Sigmoid colon (tissue), 6 donors: ENCODE measurements at regions not wholly inside any gene's neighbourhood (a gene's known extent, or its start where the extent isn't known, plus 50 kb on each side); places are given as distances from the start of the nearest gene placed in this dataset.

Source experiments
- DNase-seq: peaks from one replicate; pipeline ENCODE4 v3.0.0-alpha.2; 2019
- H3K27ac ChIP-seq, 4 donors: fragments of 200-600 bp; sonication (generic); one replicate each; pipeline ENCODE4 v1.5.1; 2016 to 2019; ENCODE audit warnings: mild to moderate bottlenecking in 1 of 4
- H3K27me3 ChIP-seq, 3 donors: fragments of 200-600 bp; sonication (generic); one replicate each; pipeline ENCODE4 v1.5.1; 2019; ENCODE audit warnings: mild to moderate bottlenecking in 1 of 3
- H3K36me3 ChIP-seq, 4 donors: fragments of 200-600 bp; sonication (generic); one replicate each; pipeline ENCODE4 v1.5.1; 2016 to 2019
- H3K4me1 ChIP-seq, 4 donors: fragments of 200-600 bp; sonication (generic); one replicate each; pipeline ENCODE4 v1.5.1; 2017 to 2019
- H3K4me3 ChIP-seq, 4 donors: fragments of 200-600 bp; sonication (generic); one replicate each; pipeline ENCODE4 v1.5.1; 2017 to 2019; ENCODE audit warnings: mild to moderate bottlenecking in 2 of 4, moderate library complexity in 1 of 4
- H3K9me3 ChIP-seq, 4 donors: fragments of 200-600 bp in 3 of 4; sonication (generic) in 3 of 4; one replicate each; pipeline versions ENCODE4 v1.5.1 to v1.6.1; 2013 to 2019
- EP300 ChIP-seq, 4 donors: sonication (generic); formaldehyde crosslinking; IDR thresholded peaks; one replicate each; pipeline ENCODE4 v1.6.1; 2017; ENCODE audit warnings: antibody characterized with exemption in 4 of 4
- POLR2A ChIP-seq, 2 donors: fragments of 450-650 bp; IDR thresholded peaks; one replicate each; pipeline ENCODE4 v1.6.1; 2016; ENCODE audit warnings: antibody characterized with exemption in 2 of 2, mild to moderate bottlenecking in 2 of 2, moderate library complexity in 2 of 2
- POLR2AphosphoS5 ChIP-seq, 4 donors: sonication (generic); formaldehyde crosslinking; IDR thresholded peaks; one replicate each; pipeline ENCODE4 v1.6.1; 2017; ENCODE audit warnings: antibody characterized with exemption in 4 of 4
- whole genome bisulfite sequencing, 2 donors: extraction: QIAGEN DNeasy Blood & Tissue Kit; methylation state at CpG; one replicate each; pipeline ENCODE4 v1.1.7; 2013; 5-methylcytosine and 5-hydroxymethylcytosine counted together
- intact Hi-C: fragments of 100-400 bp; cut with DNase I; formaldehyde crosslinking; loops from one replicate; pipeline ENCODE4 v1.15.1; 2023
- TF ChIP-seq, protein P1 (sequence below), 4 experiments: fragments of 450-650 bp in 3 of 4; fragments of 200-600 bp in 1 of 4; IDR thresholded peaks; one replicate each; pipeline ENCODE4 v1.5.1; 2016 to 2019; ENCODE audit warnings: antibody characterized with exemption in 4 of 4, mild to moderate bottlenecking in 3 of 4, moderate library complexity in 2 of 4
- donor health status: healthy with polysubstance abuse.
- donor health status: healthy.

DNA sequence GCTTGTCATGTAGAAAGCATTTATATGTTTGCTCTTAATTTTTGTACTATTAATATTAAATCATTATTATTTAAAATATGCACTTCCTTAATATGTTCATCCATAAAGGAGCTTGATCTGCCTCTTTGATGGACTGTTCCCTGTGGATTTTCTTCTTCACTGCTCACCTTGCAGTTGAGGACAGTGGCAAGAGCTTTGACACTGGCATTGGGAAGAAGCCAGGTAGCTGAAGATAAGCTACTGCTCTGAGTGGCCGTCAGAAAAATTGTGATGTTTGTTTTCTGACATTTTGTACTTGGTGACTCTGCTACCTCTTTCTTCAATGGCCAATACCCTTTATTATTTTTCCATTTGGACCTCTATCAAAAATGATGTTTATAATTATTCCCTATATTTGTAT is 349.4 kb upstream of the NOVA1 start:
- WGBS, 2 donors: 80 to 86% methylated on average over 1 of the region's 1 CpG
- TF ChIP-seq POLR2AphosphoS5 (IDR thresholded peaks at IDR 0.05): no peak
- TF ChIP-seq, protein P1, sequence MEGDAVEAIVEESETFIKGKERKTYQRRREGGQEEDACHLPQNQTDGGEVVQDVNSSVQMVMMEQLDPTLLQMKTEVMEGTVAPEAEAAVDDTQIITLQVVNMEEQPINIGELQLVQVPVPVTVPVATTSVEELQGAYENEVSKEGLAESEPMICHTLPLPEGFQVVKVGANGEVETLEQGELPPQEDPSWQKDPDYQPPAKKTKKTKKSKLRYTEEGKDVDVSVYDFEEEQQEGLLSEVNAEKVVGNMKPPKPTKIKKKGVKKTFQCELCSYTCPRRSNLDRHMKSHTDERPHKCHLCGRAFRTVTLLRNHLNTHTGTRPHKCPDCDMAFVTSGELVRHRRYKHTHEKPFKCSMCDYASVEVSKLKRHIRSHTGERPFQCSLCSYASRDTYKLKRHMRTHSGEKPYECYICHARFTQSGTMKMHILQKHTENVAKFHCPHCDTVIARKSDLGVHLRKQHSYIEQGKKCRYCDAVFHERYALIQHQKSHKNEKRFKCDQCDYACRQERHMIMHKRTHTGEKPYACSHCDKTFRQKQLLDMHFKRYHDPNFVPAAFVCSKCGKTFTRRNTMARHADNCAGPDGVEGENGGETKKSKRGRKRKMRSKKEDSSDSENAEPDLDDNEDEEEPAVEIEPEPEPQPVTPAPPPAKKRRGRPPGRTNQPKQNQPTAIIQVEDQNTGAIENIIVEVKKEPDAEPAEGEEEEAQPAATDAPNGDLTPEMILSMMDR (IDR thresholded peaks at IDR 0.05): no peak
- TF ChIP-seq POLR2A (IDR thresholded peaks at IDR 0.05): no peak
- TF ChIP-seq EP300 (IDR thresholded peaks at IDR 0.05): no peak
- Histone ChIP-seq H3K4me1 (no peaks in the 10 kb centered on the region), H3K27me3 (no peaks in the 10 kb centered on the region), H3K9me3 (no peaks in the 10 kb centered on the region), H3K4me3 (no peak overlapping the region), H3K36me3 (no peaks in the 10 kb centered on the region), H3K27ac (no peak overlapping the region)
- intact Hi-C loops: no loop called here
- no peak for DNase-seq

DNA sequence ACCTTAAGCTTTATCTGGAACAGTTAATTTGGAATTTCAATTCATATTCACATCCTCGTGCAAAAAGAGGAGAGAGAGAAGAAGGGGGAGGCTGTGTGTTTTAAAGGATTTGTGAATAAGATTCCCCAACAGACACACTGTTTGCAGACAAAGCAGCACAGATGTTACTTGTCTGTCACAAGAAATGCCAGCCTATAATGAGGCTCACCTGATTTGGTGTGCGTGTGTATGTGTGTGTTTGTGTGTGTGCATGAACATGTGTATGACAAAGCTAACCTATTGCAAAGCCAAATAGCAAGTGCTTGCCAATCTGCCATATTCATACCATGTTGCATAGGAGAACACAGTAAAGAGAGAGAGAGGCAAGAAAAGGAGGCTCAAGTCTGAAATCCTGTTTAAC is 361.6 kb upstream of the NOVA1 start:
- H3K4me1 ChIP-seq: no peaks in the 10 kb centered on the region
- no peaks in the 10 kb centered on the region for H3K36me3 ChIP-seq
- H3K27ac ChIP-seq: no peak overlapping the region
- no peaks in the 10 kb centered on the region for H3K27me3 ChIP-seq
- TF ChIP-seq, protein P1 (IDR thresholded peaks at IDR 0.05): no peak
- H3K9me3 ChIP-seq: no peaks in the 10 kb centered on the region
- H3K4me3 ChIP-seq: no peak overlapping the region
- 76 to 86% methylated on average over 2 of the region's 2 CpGs for whole genome bisulfite sequencing, 2 donors
- DNase-seq: no peak
- intact Hi-C loops: no loop called here

DNA sequence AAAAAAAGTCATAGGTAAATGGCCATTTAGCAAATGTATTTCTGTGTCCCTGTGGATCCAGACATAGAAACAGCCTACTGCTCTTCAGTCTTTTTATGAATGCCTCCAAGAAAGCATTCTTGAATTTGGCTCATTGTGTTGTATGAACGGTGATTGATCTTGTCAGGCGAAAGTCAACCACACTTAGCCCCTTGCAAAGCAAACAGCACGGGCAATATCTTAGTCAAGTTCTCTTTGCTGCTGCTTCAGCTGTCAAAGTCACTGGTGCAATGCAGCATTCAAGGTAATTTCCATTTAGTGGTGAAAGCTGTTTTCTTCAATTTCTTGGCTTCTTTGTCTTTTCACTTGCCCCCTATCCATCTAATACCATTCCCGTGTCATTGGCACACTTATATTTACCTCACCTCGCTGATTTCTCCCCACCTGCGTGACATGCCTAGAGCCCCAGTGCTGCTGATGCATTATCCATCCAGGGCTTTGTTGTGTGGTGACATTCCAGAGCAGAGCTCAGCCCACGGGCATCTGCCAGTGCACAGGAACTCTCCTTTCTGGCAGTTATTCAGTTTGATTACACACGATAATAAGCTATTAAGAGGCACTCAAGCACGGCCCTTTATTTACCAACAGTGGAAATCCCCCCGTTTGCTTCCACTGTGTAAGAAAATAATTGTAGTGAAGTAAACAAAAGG is 362.3 kb upstream of the NOVA1 start:
- DNase-seq: no peak
- no peaks in the 10 kb centered on the region for H3K4me1 ChIP-seq
- H3K9me3 ChIP-seq: no peaks in the 10 kb centered on the region
- H3K36me3 ChIP-seq: no peaks in the 10 kb centered on the region
- intact Hi-C loops: no loop called here
- H3K27ac ChIP-seq: no peak overlapping the region
- H3K27me3 ChIP-seq: no peaks in the 10 kb centered on the region
- TF ChIP-seq POLR2A (IDR thresholded peaks at IDR 0.05) (no peak), POLR2AphosphoS5 (IDR thresholded peaks at IDR 0.05) (no peak), EP300 (IDR thresholded peaks at IDR 0.05) (no peak)
- TF ChIP-seq, protein P1 (IDR thresholded peaks at IDR 0.05): no peak
- H3K4me3 ChIP-seq: no peak overlapping the region
- 69 to 71% methylated on average over 10 of the region's 10 CpGs for WGBS, 2 donors

DNA sequence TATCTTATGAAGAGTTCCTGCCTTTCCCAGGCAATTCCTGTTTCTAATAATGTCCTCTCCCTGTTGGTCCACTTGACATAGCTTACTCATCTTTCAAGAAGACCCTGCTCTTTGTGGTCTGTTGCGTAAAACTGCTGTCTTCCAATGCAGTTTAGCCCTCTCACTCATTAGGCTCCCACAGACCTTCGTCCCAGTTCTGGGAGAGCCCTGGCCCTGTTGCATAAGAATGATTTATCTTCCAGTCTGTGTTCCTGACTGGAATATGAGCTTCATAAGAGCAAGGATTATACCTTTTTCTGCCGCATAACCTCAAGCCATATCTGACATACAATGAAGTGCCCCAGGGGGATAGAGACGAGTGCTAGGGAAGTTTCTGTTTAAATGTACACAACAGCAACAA is 365.9 kb upstream of the NOVA1 start:
- no peaks in the 10 kb centered on the region for H3K27me3 ChIP-seq
- DNase-seq: peak; percentile 65
- H3K9me3 ChIP-seq: no peaks in the 10 kb centered on the region
- TF ChIP-seq POLR2AphosphoS5 (IDR thresholded peaks at IDR 0.05): peak in 1 of 4 donors; percentile 11
- TF ChIP-seq, protein P1 (IDR thresholded peaks at IDR 0.05): no peak
- intact Hi-C loops: no loop called here
- WGBS, 2 donors: 55 to 82% methylated on average over 4 of the region's 4 CpGs
- no peaks in the 10 kb centered on the region for H3K4me1 ChIP-seq
- H3K36me3 ChIP-seq: no peaks in the 10 kb centered on the region
- H3K27ac ChIP-seq: no peak overlapping the region
- H3K4me3 ChIP-seq: no peak overlapping the region

DNA sequence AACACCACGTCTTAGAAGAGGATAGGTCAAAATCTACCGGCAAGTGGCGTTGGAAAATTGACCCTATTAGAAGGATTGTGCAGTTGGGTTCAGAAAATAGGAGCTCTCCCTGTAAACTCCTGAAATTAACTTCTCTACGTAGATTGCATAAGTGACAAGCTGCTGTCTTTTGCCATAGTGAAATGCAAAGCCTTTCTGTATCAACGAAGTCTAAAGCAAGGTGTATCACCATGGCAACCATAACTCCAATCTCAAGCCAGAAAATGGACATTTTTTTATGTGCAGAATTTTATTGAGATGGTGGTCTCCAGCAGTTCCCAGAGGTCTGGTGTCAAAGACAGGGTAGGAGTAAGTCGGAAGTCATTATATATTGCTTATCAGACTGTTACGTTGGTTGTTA is 367.7 kb upstream of the NOVA1 start:
- intact Hi-C loops: no loop called here
- no peaks in the 10 kb centered on the region for H3K4me1 ChIP-seq
- H3K27ac ChIP-seq: no peak overlapping the region
- no peaks in the 10 kb centered on the region for H3K9me3 ChIP-seq
- H3K36me3 ChIP-seq: no peaks in the 10 kb centered on the region
- no peak for DNase-seq
- WGBS, 2 donors: 84 to 89% methylated on average over 7 of the region's 7 CpGs
- no peak overlapping the region for H3K4me3 ChIP-seq
- no peak for TF ChIP-seq EP300 (IDR thresholded peaks at IDR 0.05)
- TF ChIP-seq POLR2AphosphoS5 (IDR thresholded peaks at IDR 0.05): no peak
- TF ChIP-seq POLR2A (IDR thresholded peaks at IDR 0.05): no peak
- TF ChIP-seq, protein P1 (IDR thresholded peaks at IDR 0.05): no peak
- no peaks in the 10 kb centered on the region for H3K27me3 ChIP-seq
